Endometrial microvascular endothelial cells (primary cell): ENCODE measurements at regions not wholly inside any gene's neighbourhood (a gene's known extent, or its start where the extent isn't known, plus 50 kb on each side); places are given as distances from the start of the nearest gene placed in this dataset.

Source experiments
- in situ Hi-C: cut with HindIII; loops from 2 replicates; pipeline ENCODE4 v1.10.0; 2017; ENCODE audit warnings: low sequenced_read_pairs, low pct_unique_long_range_greater_than_20kb; ENCODE audit errors: inconsistent ontology term

GRCh38 chr4:11615601-11616000 lies 186.9 kb upstream of the HS3ST1 start:
- in situ Hi-C loops = no loop called here

- in situ Hi-C loops = no loop called here
Measured at GRCh38 chr4:11614426-11614825, 185.7 kb upstream of the HS3ST1 start.

- in situ Hi-C loops = no loop called here
Measured at GRCh38 chr4:11611868-11612267, 183.2 kb upstream of the HS3ST1 start.

- in situ Hi-C loops = no loop called here
Measured at GRCh38 chr4:11609751-11610150, 181.1 kb upstream of the HS3ST1 start.

- in situ Hi-C loops = no loop called here
Measured at GRCh38 chr4:11608992-11609391, 180.3 kb upstream of the HS3ST1 start.

- in situ Hi-C loops = no loop called here
Measured at GRCh38 chr4:11606078-11606477, 177.4 kb upstream of the HS3ST1 start.

GRCh38 chr4:11605597-11605996 lies 176.9 kb upstream of the HS3ST1 start:
- in situ Hi-C loops = no loop called here

- in situ Hi-C loops = no loop called here
Measured at GRCh38 chr4:11604821-11605220, 176.1 kb upstream of the HS3ST1 start.

GRCh38 chr4:11603591-11604194 lies 175.0 kb upstream of the HS3ST1 start:
- in situ Hi-C loops = no loop called here

- in situ Hi-C loops = no loop called here
Measured at GRCh38 chr4:11602606-11603340, 174.1 kb upstream of the HS3ST1 start.

- in situ Hi-C loops = no loop called here
Measured at GRCh38 chr4:11599064-11599463, 170.4 kb upstream of the HS3ST1 start.

- in situ Hi-C loops = no loop called here
Measured at GRCh38 chr4:11598591-11598990, 169.9 kb upstream of the HS3ST1 start.

- in situ Hi-C loops = no loop called here
Measured at GRCh38 chr4:11597506-11597905, 168.8 kb upstream of the HS3ST1 start.

- in situ Hi-C loops = no loop called here
Measured at GRCh38 chr4:11596989-11597388, 168.3 kb upstream of the HS3ST1 start.

GRCh38 chr4:11593576-11594116 lies 165.0 kb upstream of the HS3ST1 start:
- in situ Hi-C loops = no loop called here

- in situ Hi-C loops = no loop called here
Measured at GRCh38 chr4:11592276-11592675, 163.6 kb upstream of the HS3ST1 start.

- in situ Hi-C loops = no loop called here
Measured at GRCh38 chr4:11590132-11590531, 161.4 kb upstream of the HS3ST1 start.

GRCh38 chr4:11589676-11590075 lies 161.0 kb upstream of the HS3ST1 start:
- in situ Hi-C loops = no loop called here

- in situ Hi-C loops = no loop called here
Measured at GRCh38 chr4:11587797-11588196, 159.1 kb upstream of the HS3ST1 start.

- in situ Hi-C loops = no loop called here
Measured at GRCh38 chr4:11585506-11585905, 156.8 kb upstream of the HS3ST1 start.
